ENCODE measurements at regions not wholly inside any gene's neighbourhood (a gene's known extent, or its start where the extent isn't known, plus 50 kb on each side); places are given as distances from the start of the nearest gene placed in this dataset.
A peak's percentile ranks its signal among the peaks of the same experiment; 100 is the strongest.

GRCh38 chrX:139202742-139203420 is 327.7 kb upstream of the F9 start:
- TF ChIP-seq EZH2 (IDR thresholded peaks at IDR 0.05; ENCODE audit: low read depth, unreplicated experiment) (no peak), CTCF (conservative IDR thresholded peaks at IDR 0.05; ENCODE audit: low read depth in 2 of 2) (peak in 1 of 2 experiments; percentile 19; a peak in 1 of 4 replicates), POLR2AphosphoS5 (IDR thresholded peaks at IDR 0.05; ENCODE audit: low read depth) (no peak), REST (IDR thresholded peaks at IDR 0.05; ENCODE audit: unreplicated experiment) (no peak), STAT1 (IDR thresholded peaks at IDR 0.05; ENCODE audit: unreplicated experiment) (no peak), NANOG (IDR thresholded peaks at IDR 0.05; ENCODE audit: borderline replicate concordance) (no peak), EZH2phosphoT487 (IDR thresholded peaks at IDR 0.05; ENCODE audit: unreplicated experiment) (no peak), ZNF331 (CRISPR knock-in tag; IDR thresholded peaks at IDR 0.05; ENCODE audit: low read depth) (no peak)
- TF ChIP-seq, protein P1, sequence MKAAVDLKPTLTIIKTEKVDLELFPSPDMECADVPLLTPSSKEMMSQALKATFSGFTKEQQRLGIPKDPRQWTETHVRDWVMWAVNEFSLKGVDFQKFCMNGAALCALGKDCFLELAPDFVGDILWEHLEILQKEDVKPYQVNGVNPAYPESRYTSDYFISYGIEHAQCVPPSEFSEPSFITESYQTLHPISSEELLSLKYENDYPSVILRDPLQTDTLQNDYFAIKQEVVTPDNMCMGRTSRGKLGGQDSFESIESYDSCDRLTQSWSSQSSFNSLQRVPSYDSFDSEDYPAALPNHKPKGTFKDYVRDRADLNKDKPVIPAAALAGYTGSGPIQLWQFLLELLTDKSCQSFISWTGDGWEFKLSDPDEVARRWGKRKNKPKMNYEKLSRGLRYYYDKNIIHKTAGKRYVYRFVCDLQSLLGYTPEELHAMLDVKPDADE (IDR thresholded peaks at IDR 0.05): no peak
